Aorta (tissue), 5 donors: ENCODE measurements at regions not wholly inside any gene's neighbourhood (a gene's known extent, or its start where the extent isn't known, plus 50 kb on each side); places are given as distances from the start of the nearest gene placed in this dataset.
A peak's percentile ranks its signal among the peaks of the same experiment; 100 is the strongest.

Source experiments
- ATAC-seq: fragments of 200-7000 bp; cut with Tn5 transposase; one replicate; pipeline ENCODE4 v1.9.1; 2022; ENCODE audit warnings: moderate library complexity; ENCODE audit not compliant: low FRiP score
- DNase-seq, 2 donors: peaks; one replicate each; pipeline ENCODE4 v3.0.0-alpha.2; 2020
- H3K27ac ChIP-seq, 2 donors: one replicate each; pipeline ENCODE4 v1.5.1; 2013; ENCODE audit warnings: low read length in 2 of 2, mild to moderate bottlenecking in 2 of 2, moderate library complexity in 2 of 2, control low read depth in 1 of 2, inconsistent platforms in 1 of 2, low read depth in 1 of 2
- H3K27me3 ChIP-seq, 2 donors: one replicate each; pipeline ENCODE4 v1.6.1; 2013; ENCODE audit warnings: control low read depth in 1 of 2, low read length in 1 of 2, mild to moderate bottlenecking in 1 of 2, moderate library complexity in 1 of 2; ENCODE audit not compliant: insufficient read depth in 2 of 2, control insufficient read depth in 1 of 2
- H3K36me3 ChIP-seq, 2 donors: one replicate each; pipeline ENCODE4 v1.6.1; 2013; ENCODE audit warnings: control low read depth in 1 of 2, low read length in 1 of 2, mild to moderate bottlenecking in 1 of 2; ENCODE audit not compliant: insufficient read depth in 2 of 2, control insufficient read depth in 1 of 2
- H3K4me1 ChIP-seq, 2 donors: one replicate each; pipeline ENCODE4 v1.6.1; 2013; ENCODE audit warnings: low read length in 2 of 2, control low read depth in 1 of 2, mild to moderate bottlenecking in 1 of 2, moderate library complexity in 1 of 2; ENCODE audit not compliant: insufficient read depth in 2 of 2, control insufficient read depth in 1 of 2
- H3K4me3 ChIP-seq, 2 donors: one replicate each; pipeline ENCODE4 v1.5.1; 2013; ENCODE audit warnings: low read length in 2 of 2, control low read depth in 1 of 2, mild to moderate bottlenecking in 1 of 2
- H3K9me3 ChIP-seq: one replicate; pipeline ENCODE4 v1.6.1; 2013; ENCODE audit warnings: mild to moderate bottlenecking, low read length; ENCODE audit not compliant: control insufficient read depth
- WGBS, 2 donors: extraction: QIAGEN DNeasy Blood & Tissue Kit; methylation state at CpG; one replicate each; pipeline ENCODE4 v1.1.7; 2013; 5-methylcytosine and 5-hydroxymethylcytosine counted together
- intact Hi-C, 2 donors: fragments of 100-400 bp; cut with DNase I; formaldehyde crosslinking; loops; one replicate each; pipeline versions ENCODE4 v1.14.2 to v1.15.0; 2022
- donor health status: healthy with polysubstance abuse.
- donor health status: Bipolar disorder and iron deficiency.
- donor health status: DM: no; HTN: no; CAD: no.
- donor health status: DM: no; HTN: no; CAD: no.
- donor health status: DM: yes; HTN: yes; CAD: no.

DNA sequence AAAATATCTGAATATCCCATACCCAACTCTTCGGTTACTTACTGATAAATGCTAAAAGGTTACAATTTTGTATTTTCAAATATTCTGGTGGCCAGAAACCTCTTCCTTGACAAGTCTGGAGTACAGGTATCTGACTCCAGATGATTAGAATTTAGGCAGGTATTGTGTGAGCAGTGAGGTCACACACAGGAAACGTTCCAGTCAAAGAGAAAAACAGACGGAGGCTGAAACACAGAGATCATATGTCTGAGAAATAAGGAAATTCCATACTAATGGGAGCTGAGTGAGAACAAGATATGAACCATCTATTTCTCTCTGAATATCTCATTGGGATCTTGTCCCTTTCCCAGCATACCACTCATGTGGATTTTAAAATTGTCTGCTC lies 89.4 kb upstream of the IGLL5 start:
- DNase-seq (no peak), ATAC-seq (no peak)
- intact Hi-C loops: no loop called here
- H3K9me3 ChIP-seq: no peaks in the 10 kb centered on the region
- H3K4me1 ChIP-seq: no peaks in the 10 kb centered on the region
- WGBS, 2 donors: 31 to 35% methylated on average over 3 of the region's 3 CpGs
- no peaks in the 10 kb centered on the region for H3K27me3 ChIP-seq
- H3K36me3 ChIP-seq: no peaks in the 10 kb centered on the region
- no peak overlapping the region for H3K4me3 ChIP-seq
- H3K27ac ChIP-seq: no peak overlapping the region

DNA sequence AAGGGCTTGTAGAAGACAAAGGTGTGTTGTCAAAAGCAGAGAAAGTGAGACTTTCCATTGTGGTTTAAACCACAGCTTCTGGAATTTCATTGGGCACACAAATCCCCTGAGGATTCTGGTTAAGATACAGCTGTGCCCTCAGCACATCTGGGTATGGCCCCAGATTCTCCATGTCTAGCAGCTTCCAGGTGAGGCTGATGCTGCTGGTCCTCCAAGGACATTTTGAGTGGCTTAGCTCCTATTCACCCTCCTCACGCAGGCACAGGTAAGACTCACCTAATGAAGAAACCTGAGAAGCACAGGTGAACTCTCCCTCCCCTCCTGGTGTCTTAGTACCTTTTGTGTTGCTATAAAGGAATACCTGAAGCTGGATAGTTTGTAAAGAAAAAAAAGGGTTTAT lies 88.9 kb upstream of the IGLL5 start:
- no peaks in the 10 kb centered on the region for H3K9me3 ChIP-seq
- no peaks in the 10 kb centered on the region for H3K36me3 ChIP-seq
- H3K4me1 ChIP-seq: no peaks in the 10 kb centered on the region
- H3K27me3 ChIP-seq: no peaks in the 10 kb centered on the region
- DNase-seq (no peak), ATAC-seq (no peak)
- no peak overlapping the region for H3K27ac ChIP-seq
- H3K4me3 ChIP-seq: no peak overlapping the region
- intact Hi-C loops: no loop called here
- WGBS, 2 donors: 85 to 95% methylated on average over 1 of the region's 1 CpG

DNA sequence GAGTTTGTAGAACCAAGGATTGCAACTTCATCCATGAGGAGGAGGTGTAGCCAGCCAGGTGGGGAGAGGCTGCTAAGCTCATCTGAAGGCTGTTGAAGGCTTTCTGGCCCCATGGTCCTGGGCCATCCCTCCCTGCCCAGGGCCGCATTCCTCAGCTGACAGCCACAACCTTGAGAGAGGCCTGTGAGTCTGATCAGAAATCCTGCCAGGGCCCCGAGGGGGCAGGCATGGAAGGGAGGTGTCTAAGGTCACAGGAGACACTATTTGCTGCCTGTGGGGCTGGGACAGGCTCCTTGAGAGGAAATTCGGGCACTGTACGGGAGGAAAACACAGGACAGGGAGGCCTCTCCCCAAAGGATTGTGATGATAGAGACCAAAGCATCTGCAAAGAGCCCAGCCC lies 88.1 kb upstream of the IGLL5 start:
- Histone ChIP-seq H3K9me3 (no peaks in the 10 kb centered on the region), H3K27me3 (no peaks in the 10 kb centered on the region), H3K4me1 (no peaks in the 10 kb centered on the region), H3K36me3 (no peaks in the 10 kb centered on the region), H3K4me3 (no peak overlapping the region), H3K27ac (no peak overlapping the region)
- intact Hi-C loops: no loop called here
- ATAC-seq (no peak), DNase-seq (no peak)
- 24 to 29% methylated on average over 4 of the region's 4 CpGs for WGBS, 2 donors

DNA sequence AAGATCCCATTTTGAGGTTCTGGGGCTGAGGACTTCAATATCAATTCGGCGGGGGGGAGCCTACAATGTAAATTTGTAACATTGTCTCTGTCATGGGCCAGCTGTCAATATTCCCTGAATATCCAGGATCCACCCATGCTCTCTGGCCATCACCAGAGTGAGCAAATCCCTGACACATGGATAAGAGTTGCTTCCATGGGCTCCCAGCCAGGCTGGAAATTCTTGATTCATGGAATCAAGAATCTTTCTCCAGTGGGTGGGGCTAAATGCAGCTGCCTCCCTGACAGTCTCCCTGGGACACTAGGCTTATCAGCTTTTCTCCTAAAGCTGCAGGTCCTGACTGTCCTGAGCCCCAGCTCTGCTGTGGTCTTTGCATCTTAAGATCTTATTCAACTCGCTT lies 86.9 kb upstream of the IGLL5 start:
- Histone ChIP-seq H3K36me3 (no peaks in the 10 kb centered on the region), H3K4me1 (no peaks in the 10 kb centered on the region), H3K27me3 (no peaks in the 10 kb centered on the region), H3K27ac (no peak overlapping the region), H3K9me3 (no peaks in the 10 kb centered on the region), H3K4me3 (no peak overlapping the region)
- intact Hi-C loops: no loop called here
- DNase-seq (no peak), ATAC-seq (no peak)
- WGBS, 2 donors: 86 to 88% methylated on average over 3 of the region's 3 CpGs

DNA sequence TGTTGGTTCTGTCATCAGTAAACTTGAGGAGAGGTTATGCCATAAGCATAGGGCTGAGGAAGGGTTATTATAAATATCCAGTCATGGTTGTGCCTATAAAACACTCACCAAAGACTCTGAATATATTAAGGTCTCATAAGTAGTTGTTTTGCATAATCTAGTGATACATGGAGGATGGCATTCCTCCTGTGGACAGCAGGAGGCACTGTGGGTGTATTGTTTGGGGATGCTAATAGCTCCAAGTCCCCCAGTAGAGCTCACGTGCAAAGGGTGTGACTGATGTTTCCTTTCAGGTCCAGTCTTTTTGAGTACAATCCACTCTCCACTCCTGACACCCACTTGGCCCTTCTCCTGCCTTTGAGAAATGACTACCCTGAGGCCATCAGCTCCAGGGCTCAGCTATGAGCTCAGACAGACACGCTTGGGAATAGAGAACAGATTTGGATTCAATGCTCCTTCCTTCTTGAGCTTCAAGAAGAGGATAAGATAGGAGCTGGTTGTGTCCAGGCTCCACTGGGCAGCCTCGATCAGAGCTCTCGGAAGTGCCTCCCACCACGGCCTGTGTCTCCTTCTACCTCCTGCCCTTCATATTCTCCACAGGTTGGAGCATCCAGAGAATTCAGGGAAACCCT lies 85.2 kb upstream of the IGLL5 start:
- H3K4me3 ChIP-seq: no peak overlapping the region
- H3K27me3 ChIP-seq: no peaks in the 10 kb centered on the region
- no peak overlapping the region for H3K27ac ChIP-seq
- H3K9me3 ChIP-seq: no peaks in the 10 kb centered on the region
- no peaks in the 10 kb centered on the region for H3K4me1 ChIP-seq
- ATAC-seq (no peak), DNase-seq (no peak)
- intact Hi-C loops: no loop called here
- WGBS, 2 donors: 71% methylated on average over 5 of the region's 5 CpGs
- H3K36me3 ChIP-seq: no peaks in the 10 kb centered on the region

DNA sequence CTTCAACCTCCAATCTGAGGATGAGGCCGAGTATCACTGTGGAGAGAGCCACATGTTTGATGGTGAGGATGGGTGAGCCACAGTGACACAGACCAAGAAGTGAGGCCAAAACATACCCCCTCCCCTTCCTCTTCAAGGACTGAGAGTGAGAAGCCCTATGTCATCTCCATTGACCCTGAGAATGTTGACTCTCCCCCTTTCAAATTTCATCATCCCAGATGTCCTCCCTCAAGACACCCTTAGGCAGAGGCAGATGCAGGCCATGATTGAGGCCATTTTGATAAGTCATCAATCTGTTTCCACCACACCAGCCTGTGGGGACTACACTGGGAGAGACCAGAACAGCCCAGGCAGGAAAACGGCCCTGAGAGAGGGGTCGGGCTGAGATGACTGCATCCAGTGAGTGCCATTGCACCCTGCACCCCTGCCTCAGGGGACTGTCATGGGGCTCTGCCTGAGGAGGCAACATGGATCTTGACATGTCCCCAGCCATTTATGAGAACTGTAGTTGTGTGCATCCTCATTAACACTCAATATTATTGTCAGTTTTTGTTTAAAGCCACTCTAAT lies 84.2 kb upstream of the IGLL5 start:
- intact Hi-C loops: no loop called here
- Histone ChIP-seq H3K4me3 (no peak overlapping the region), H3K27ac (no peak overlapping the region), H3K36me3 (no peaks in the 10 kb centered on the region), H3K27me3 (no peaks in the 10 kb centered on the region), H3K9me3 (no peaks in the 10 kb centered on the region), H3K4me1 (no peaks in the 10 kb centered on the region)
- DNase-seq (no peak), ATAC-seq (no peak)
- 49 to 60% methylated on average over 3 of the region's 3 CpGs for WGBS, 2 donors

DNA sequence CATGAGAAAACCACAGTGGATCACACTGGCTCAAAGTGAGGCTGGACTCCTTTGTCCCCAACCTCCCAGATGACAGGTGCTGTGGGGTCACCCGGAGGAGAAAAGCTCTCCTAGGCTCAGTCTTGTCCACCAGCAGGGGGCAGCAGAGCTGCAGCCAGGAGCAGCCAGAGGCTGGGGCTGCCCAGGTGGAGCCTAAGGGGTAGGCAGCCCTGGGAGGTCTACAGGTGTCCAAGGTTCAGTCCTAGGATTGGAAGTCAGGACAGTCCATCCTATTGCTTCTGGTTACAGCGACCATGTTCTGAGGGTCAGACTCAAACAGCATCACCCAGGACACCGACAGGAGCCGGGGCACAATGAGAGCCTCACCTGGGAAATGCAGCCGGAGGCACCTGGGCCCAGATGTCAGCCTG lies 77.6 kb upstream of the IGLL5 start:
- intact Hi-C loops: no loop called here
- H3K4me3 ChIP-seq: no peak overlapping the region
- peak in 1 of 2 donors; percentile 69 for DNase-seq
- ATAC-seq: no peak
- H3K36me3 ChIP-seq: no peaks in the 10 kb centered on the region
- H3K27me3 ChIP-seq: no peaks in the 10 kb centered on the region
- no peaks in the 10 kb centered on the region for H3K9me3 ChIP-seq
- H3K4me1 ChIP-seq: no peaks in the 10 kb centered on the region
- no peak overlapping the region for H3K27ac ChIP-seq
- WGBS, 2 donors: 55 to 60% methylated on average over 5 of the region's 5 CpGs

DNA sequence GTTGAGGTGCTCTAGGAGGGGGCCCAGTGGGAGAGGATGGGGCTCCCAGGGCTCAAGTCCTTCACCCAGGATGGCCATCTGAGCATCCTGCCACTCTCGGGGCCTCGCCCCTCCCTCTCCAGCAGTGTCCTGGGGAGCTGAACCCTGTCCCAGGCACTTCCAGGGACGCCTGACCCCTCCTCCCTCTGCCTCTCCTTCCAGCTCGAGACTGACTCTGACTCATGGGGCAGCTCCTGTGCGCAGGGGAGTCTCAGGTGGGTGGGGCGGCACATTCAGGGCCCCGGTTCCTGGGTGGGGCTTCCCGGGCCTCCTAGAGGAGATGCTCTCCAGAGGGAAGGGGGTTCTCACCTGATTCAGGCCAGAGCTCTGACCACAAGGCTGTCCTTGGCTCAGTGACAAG lies 77.1 kb upstream of the IGLL5 start:
- intact Hi-C loops: no loop called here
- H3K27ac ChIP-seq: no peak overlapping the region
- WGBS, 2 donors: 65 to 69% methylated on average over 7 to 8 of the region's 8 CpGs
- H3K27me3 ChIP-seq: no peaks in the 10 kb centered on the region
- DNase-seq (no peak), ATAC-seq (peak; percentile 15)
- no peaks in the 10 kb centered on the region for H3K4me1 ChIP-seq
- no peaks in the 10 kb centered on the region for H3K36me3 ChIP-seq
- H3K4me3 ChIP-seq: no peak overlapping the region
- no peaks in the 10 kb centered on the region for H3K9me3 ChIP-seq
